IPS-18c (cell line): ENCODE measurements at regions not wholly inside any gene's neighbourhood (a gene's known extent, or its start where the extent isn't known, plus 50 kb on each side); places are given as distances from the start of the nearest gene placed in this dataset.

Experiments
- H3K4me3 ChIP-seq: 2 replicates; pipeline ENCODE4 v1.7.0; 2013; ENCODE audit warnings: low read depth, mild to moderate bottlenecking, low read length, moderate library complexity; ENCODE audit not compliant: insufficient read depth
- H3K9me3 ChIP-seq: one replicate; pipeline ENCODE4 v1.6.1; 2013; ENCODE audit warnings: mild to moderate bottlenecking, low read length, moderate library complexity; ENCODE audit not compliant: control insufficient read depth, insufficient read depth

GRCh38 chr11:29353833-29354232 lies 663.0 kb downstream of the KCNA4 start:
- no peak overlapping the region for H3K4me3 ChIP-seq
- no peaks in the 10 kb centered on the region for H3K9me3 ChIP-seq

GRCh38 chr11:29352273-29352795 lies 664.5 kb downstream of the KCNA4 start:
- Histone ChIP-seq H3K4me3 (no peak overlapping the region), H3K9me3 (no peaks in the 10 kb centered on the region)

- no peak overlapping the region for H3K4me3 ChIP-seq
- no peaks in the 10 kb centered on the region for H3K9me3 ChIP-seq
Measured at GRCh38 chr11:29351301-29351873, 665.4 kb downstream of the KCNA4 start.

- H3K4me3 ChIP-seq = no peak overlapping the region
- H3K9me3 ChIP-seq = no peaks in the 10 kb centered on the region
Measured at GRCh38 chr11:29343465-29344333, 673.1 kb downstream of the KCNA4 start.

GRCh38 chr11:29336727-29337575 lies 679.9 kb downstream of the KCNA4 start:
- Histone ChIP-seq H3K9me3 (no peaks in the 10 kb centered on the region), H3K4me3 (no peak overlapping the region)

- Histone ChIP-seq H3K4me3 (no peak overlapping the region), H3K9me3 (no peaks in the 10 kb centered on the region)
Measured at GRCh38 chr11:29334776-29335130, 682.1 kb downstream of the KCNA4 start.

- H3K4me3 ChIP-seq = no peak overlapping the region
- H3K9me3 ChIP-seq = no peaks in the 10 kb centered on the region
Measured at GRCh38 chr11:29333993-29334775, 682.6 kb downstream of the KCNA4 start.

GRCh38 chr11:29331451-29332010 lies 685.3 kb downstream of the KCNA4 start:
- Histone ChIP-seq H3K4me3 (no peak overlapping the region), H3K9me3 (no peaks in the 10 kb centered on the region)

- Histone ChIP-seq H3K9me3 (no peaks in the 10 kb centered on the region), H3K4me3 (no peak overlapping the region)
Measured at GRCh38 chr11:29328961-29329441, 687.8 kb downstream of the KCNA4 start.

GRCh38 chr11:29327891-29328290 lies 688.9 kb downstream of the KCNA4 start:
- Histone ChIP-seq H3K4me3 (no peak overlapping the region), H3K9me3 (no peaks in the 10 kb centered on the region)

- H3K4me3 ChIP-seq = no peak overlapping the region
- no peaks in the 10 kb centered on the region for H3K9me3 ChIP-seq
Measured at GRCh38 chr11:29326757-29327156, 690.1 kb downstream of the KCNA4 start.

- no peaks in the 10 kb centered on the region for H3K9me3 ChIP-seq
- no peak overlapping the region for H3K4me3 ChIP-seq
Measured at GRCh38 chr11:29324328-29324727, 692.5 kb downstream of the KCNA4 start.

- Histone ChIP-seq H3K9me3 (no peaks in the 10 kb centered on the region), H3K4me3 (no peak overlapping the region)
Measured at GRCh38 chr11:29321293-29322132, 695.3 kb downstream of the KCNA4 start.

GRCh38 chr11:29320196-29320595 lies 696.6 kb downstream of the KCNA4 start:
- H3K9me3 ChIP-seq = no peaks in the 10 kb centered on the region

GRCh38 chr11:29319210-29319609 lies 697.6 kb downstream of the KCNA4 start:
- H3K4me3 ChIP-seq = no peak overlapping the region
- H3K9me3 ChIP-seq = no peaks in the 10 kb centered on the region

More at GRCh38 chr11:29320196-29320595, 696.6 kb downstream of the KCNA4 start:
- no peak overlapping the region for H3K4me3 ChIP-seq
